Activated CD4-positive, alpha-beta T cell treated with anti-CD3 and anti-CD28 coated beads for 36 hours (primary cell): ENCODE measurements at regions not wholly inside any gene's neighbourhood (a gene's known extent, or its start where the extent isn't known, plus 50 kb on each side); places are given as distances from the start of the nearest gene placed in this dataset.
"Not testable (repeated sequence)": the region's sequence is repeated elsewhere in the genome, so short reads cannot be mapped to it uniquely, and the experiment has no call there.

ENCODE experiments used
- ATAC-seq: fragments of 200-7000 bp; cut with Tn5 transposase; one replicate; pipeline ENCODE4 v1.10.0; 2021; ENCODE audit warnings: mild to moderate bottlenecking, moderate library complexity
- CTCF ChIA-PET: fragments of 350-600 bp; sonication (Branson Sonifier 250); formaldehyde crosslinking; loops from one replicate; lab custom pipeline; 2021; ENCODE audit warnings: antibody characterized with exemption; lab: Charles Lee
- POLR2A ChIA-PET: fragments of 350-600 bp; sonication (Branson Sonifier 250); formaldehyde crosslinking; loops from one replicate; lab custom pipeline; 2021; ENCODE audit warnings: antibody characterized with exemption, inconsistent platforms; lab: Charles Lee
- DNase-seq: peaks from one replicate; pipeline ENCODE4 v3.0.0-alpha.2; 2020
- H3K27ac Mint-ChIP-seq: one replicate; pipeline ENCODE4 v1.8.0; 2021; ENCODE audit warnings: mixed read lengths
- H3K27me3 Mint-ChIP-seq: one replicate; pipeline ENCODE4 v1.8.0; 2021; ENCODE audit warnings: mixed read lengths
- H3K36me3 Mint-ChIP-seq: one replicate; pipeline ENCODE4 v1.8.0; 2021; ENCODE audit warnings: low read depth, mixed read lengths
- H3K4me1 Mint-ChIP-seq: one replicate; pipeline ENCODE4 v1.8.0; 2021; ENCODE audit warnings: mixed read lengths
- H3K4me3 Mint-ChIP-seq: one replicate; pipeline ENCODE4 v1.8.0; 2021; ENCODE audit warnings: mild to moderate bottlenecking, moderate library complexity, mixed read lengths
- H3K9me3 Mint-ChIP-seq: one replicate; pipeline ENCODE4 v1.8.0; 2021; ENCODE audit warnings: low read depth, mixed read lengths
- intact Hi-C, 2 experiments: fragments of 100-400 bp; cut with DNase I in 1 of 2; cut with micrococcal nuclease in 1 of 2; formaldehyde crosslinking; loops; one replicate each; pipeline versions ENCODE4 v1.14.2 to v1.15.1; 2022 to 2024; cut with DNase I, micrococcal nuclease

- H3K36me3 Mint-ChIP-seq, POLR2A ChIA-PET, H3K27me3 Mint-ChIP-seq, H3K4me3 Mint-ChIP-seq, ATAC-seq, H3K9me3 Mint-ChIP-seq: not testable (repeated sequence)
- peak overlapping the region; percentile 29 for H3K27ac Mint-ChIP-seq
- intact Hi-C loops: loop anchor here (1.0 to 10.0 kb wide), 3 partner anchors 540 to 704 kb away; no protein-coding TSS in a partner anchor
- peak; percentile 68 for DNase-seq
- peaks cover 31% of the 10 kb centered on the region for H3K4me1 Mint-ChIP-seq
- CTCF ChIA-PET: interaction anchor here (1.2 to 1.3 kb wide), 2 partner anchors 543 to 749 kb away, joined by 3 to 5 read pairs; partner anchors contain the start of gene PPA2
These were observed 215.6 kb upstream of the TET2 start for GRCh38 chr4:104930745-104931736.

GRCh38 chr4:104938624-104939023 is 208.1 kb upstream of the TET2 start:
- intact Hi-C loops: loop anchor here in 1 of 2 experiments (10.0 kb wide), 1 partner anchor 696 kb away; no protein-coding TSS in a partner anchor
- Mint-ChIP-seq H3K27me3 (peaks cover 1% of the 10 kb centered on the region), H3K4me3 (no peak overlapping the region), H3K27ac (no peak overlapping the region), H3K9me3 (no peaks in the 10 kb centered on the region), H3K4me1 (peaks cover 9% of the 10 kb centered on the region), H3K36me3 (no peaks in the 10 kb centered on the region)
- peak; percentile 25 for DNase-seq
- POLR2A ChIA-PET: no interaction called here
- peak; percentile 49 for ATAC-seq
- CTCF ChIA-PET: no interaction called here

GRCh38 chr4:104940927-104941326 is 205.7 kb upstream of the TET2 start:
- H3K27ac Mint-ChIP-seq: no peak overlapping the region
- intact Hi-C loops: no loop called here
- H3K36me3 Mint-ChIP-seq: no peaks in the 10 kb centered on the region
- H3K9me3 Mint-ChIP-seq: no peaks in the 10 kb centered on the region
- ATAC-seq: no peak
- DNase-seq: no peak
- peaks cover 9% of the 10 kb centered on the region for H3K4me1 Mint-ChIP-seq
- ChIA-PET CTCF (interaction anchor here (0.6 kb wide), 1 partner anchor 266 kb away, joined by 3 read pairs; no protein-coding TSS in a partner anchor), POLR2A (interaction anchor here (0.6 kb wide), 1 partner anchor 365 kb away, joined by 3 read pairs; no protein-coding TSS in a partner anchor)
- H3K27me3 Mint-ChIP-seq: no peaks in the 10 kb centered on the region
- no peak overlapping the region for H3K4me3 Mint-ChIP-seq

- Mint-ChIP-seq H3K36me3 (no peaks in the 10 kb centered on the region), H3K27ac (no peak overlapping the region), H3K4me3 (no peak overlapping the region), H3K27me3 (no peaks in the 10 kb centered on the region), H3K9me3 (no peaks in the 10 kb centered on the region), H3K4me1 (peaks cover 9% of the 10 kb centered on the region)
- CTCF ChIA-PET: no interaction called here
- POLR2A ChIA-PET: interaction anchor here (0.6 kb wide), 1 partner anchor 364 kb away, joined by 3 read pairs; no protein-coding TSS in a partner anchor
- ATAC-seq (peak; percentile 51), DNase-seq (no peak)
- intact Hi-C loops: no loop called here
These were observed 205.0 kb upstream of the TET2 start for GRCh38 chr4:104941661-104942062.

- H3K4me3 Mint-ChIP-seq: no peak overlapping the region
- no peaks in the 10 kb centered on the region for H3K36me3 Mint-ChIP-seq
- H3K27me3 Mint-ChIP-seq: no peaks in the 10 kb centered on the region
- no peak overlapping the region for H3K27ac Mint-ChIP-seq
- intact Hi-C loops: no loop called here
- ChIA-PET POLR2A (no interaction called here), CTCF (interaction anchor here (1.1 kb wide), 1 partner anchor 110 kb away, joined by 3 read pairs; no protein-coding TSS in a partner anchor)
- peaks cover 9% of the 10 kb centered on the region for H3K4me1 Mint-ChIP-seq
- H3K9me3 Mint-ChIP-seq: no peaks in the 10 kb centered on the region
- DNase-seq (no peak), ATAC-seq (no peak)
These were observed 203.5 kb upstream of the TET2 start for GRCh38 chr4:104942990-104943743.

- CTCF ChIA-PET: no interaction called here
- Mint-ChIP-seq H3K27me3 (no peaks in the 10 kb centered on the region), H3K27ac (no peak overlapping the region), H3K36me3 (no peaks in the 10 kb centered on the region), H3K4me1 (peaks cover 4% of the 10 kb centered on the region), H3K4me3 (no peak overlapping the region), H3K9me3 (no peaks in the 10 kb centered on the region)
- POLR2A ChIA-PET: no interaction called here
- intact Hi-C loops: no loop called here
- no peak for DNase-seq
- ATAC-seq: no peak
These were observed 202.1 kb upstream of the TET2 start for GRCh38 chr4:104944596-104944995.

GRCh38 chr4:104964410-104965175 is 182.1 kb upstream of the TET2 start:
- intact Hi-C loops: loop anchor here in 1 of 2 experiments (5.0 to 10.0 kb wide), 3 partner anchors 173 to 508 kb away; partner anchors contain the start of gene PPA2
- CTCF ChIA-PET: no interaction called here
- peaks cover 9% of the 10 kb centered on the region for H3K9me3 Mint-ChIP-seq
- no peak overlapping the region for H3K4me3 Mint-ChIP-seq
- DNase-seq (no peak), ATAC-seq (no peak)
- POLR2A ChIA-PET: interaction anchor here (0.6 kb wide), 1 partner anchor 328 kb away, joined by 4 read pairs; no protein-coding TSS in a partner anchor
- peaks cover 1% of the 10 kb centered on the region for H3K36me3 Mint-ChIP-seq
- peaks cover 2% of the 10 kb centered on the region for H3K27me3 Mint-ChIP-seq
- H3K27ac Mint-ChIP-seq: no peak overlapping the region
- H3K4me1 Mint-ChIP-seq: peaks cover 18% of the 10 kb centered on the region

- POLR2A ChIA-PET: no interaction called here
- no peaks in the 10 kb centered on the region for H3K36me3 Mint-ChIP-seq
- ATAC-seq (peak; percentile 97), DNase-seq (peak; percentile 61)
- CTCF ChIA-PET: interaction anchor here (0.6 to 1.5 kb wide), 5 partner anchors 9 to 507 kb away, joined by 4 to 7 read pairs (median 4); partner anchors contain the start of gene PPA2
- H3K4me1 Mint-ChIP-seq: peaks cover 18% of the 10 kb centered on the region
- H3K9me3 Mint-ChIP-seq: peaks cover 2% of the 10 kb centered on the region
- intact Hi-C loops: loop anchor here (1.0 to 10.0 kb wide), 9 partner anchors 92 to 507 kb away; partner anchors contain the start of gene PPA2 (in 1 of the 2)
- H3K27ac Mint-ChIP-seq: peak overlapping the region; percentile 98
- peak overlapping the region; percentile 43 for H3K4me3 Mint-ChIP-seq
- H3K27me3 Mint-ChIP-seq: peaks cover 5% of the 10 kb centered on the region
These were observed 180.2 kb upstream of the TET2 start for GRCh38 chr4:104966349-104967033.

GRCh38 chr4:104967034-104967401 is 179.7 kb upstream of the TET2 start:
- DNase-seq (peak; percentile 27), ATAC-seq (peak; percentile 50)
- H3K9me3 Mint-ChIP-seq: peaks cover 2% of the 10 kb centered on the region
- ChIA-PET POLR2A (no interaction called here), CTCF (interaction anchor here (0.9 to 1.1 kb wide), 3 partner anchors 9 to 507 kb away, joined by 4 read pairs; partner anchors contain the start of gene PPA2)
- peaks cover 18% of the 10 kb centered on the region for H3K4me1 Mint-ChIP-seq
- peak overlapping the region; percentile 43 for H3K4me3 Mint-ChIP-seq
- peak overlapping the region; percentile 98 for H3K27ac Mint-ChIP-seq
- H3K36me3 Mint-ChIP-seq: no peaks in the 10 kb centered on the region
- intact Hi-C loops: loop anchor here (2.0 to 10.0 kb wide), 5 partner anchors 170 to 505 kb away; partner anchors contain the start of gene PPA2 (in 1 of the 2)
- peaks cover 5% of the 10 kb centered on the region for H3K27me3 Mint-ChIP-seq
